NCI-H2107 treated with DMSO at 0.1 percent for 48 hours (cell line): ENCODE measurements at regions not wholly inside any gene's neighbourhood (a gene's known extent, or its start where the extent isn't known, plus 50 kb on each side); places are given as distances from the start of the nearest gene placed in this dataset.
"Not testable (repeated sequence)": the region's sequence is repeated elsewhere in the genome, so short reads cannot be mapped to it uniquely, and the experiment has no call there.

Experiments used
- DNase-seq: peaks from one replicate; lab custom pipeline; 2025; ENCODE audit not compliant: unreplicated experiment; lab: John Stamatoyannopoulos, UW

- no peak for DNase-seq
Observed at GRCh38 chr4:12124138-12124537, 695.4 kb upstream of the HS3ST1 start.

GRCh38 chr4:12123707-12124106 is 695.0 kb upstream of the HS3ST1 start:
- no peak for DNase-seq

- no peak for DNase-seq
Observed at GRCh38 chr4:12122316-12122715, 693.6 kb upstream of the HS3ST1 start.

GRCh38 chr4:12120968-12121367 is 692.3 kb upstream of the HS3ST1 start:
- DNase-seq: no peak

- no peak for DNase-seq
Observed at GRCh38 chr4:12118651-12119213, 690.0 kb upstream of the HS3ST1 start.

- DNase-seq: no peak
Observed at GRCh38 chr4:12116009-12116552, 687.4 kb upstream of the HS3ST1 start.

GRCh38 chr4:12110627-12111026 is 681.9 kb upstream of the HS3ST1 start:
- DNase-seq: no peak

- DNase-seq: not testable (repeated sequence)
Observed at GRCh38 chr4:12109056-12109455, 680.4 kb upstream of the HS3ST1 start.

GRCh38 chr4:12105519-12105918 is 676.8 kb upstream of the HS3ST1 start:
- no peak for DNase-seq

GRCh38 chr4:12089920-12090319 is 661.2 kb upstream of the HS3ST1 start:
- DNase-seq: not testable (repeated sequence)

- no peak for DNase-seq
Observed at GRCh38 chr4:12084690-12085089, 656.0 kb upstream of the HS3ST1 start.

GRCh38 chr4:12071316-12071715 is 642.6 kb upstream of the HS3ST1 start:
- no peak for DNase-seq

- DNase-seq: no peak
Observed at GRCh38 chr4:12053966-12054365, 625.3 kb upstream of the HS3ST1 start.

- no peak for DNase-seq
Observed at GRCh38 chr4:12053556-12053955, 624.9 kb upstream of the HS3ST1 start.

GRCh38 chr4:12050357-12050756 is 621.7 kb upstream of the HS3ST1 start:
- no peak for DNase-seq

GRCh38 chr4:12042818-12043217 is 614.1 kb upstream of the HS3ST1 start:
- no peak for DNase-seq

- no peak for DNase-seq
Observed at GRCh38 chr4:12041828-12042227, 613.1 kb upstream of the HS3ST1 start.

- no peak for DNase-seq
Observed at GRCh38 chr4:12036450-12036849, 607.8 kb upstream of the HS3ST1 start.

- DNase-seq: no peak
Observed at GRCh38 chr4:12028258-12028657, 599.6 kb upstream of the HS3ST1 start.

GRCh38 chr4:12022409-12022808 is 593.7 kb upstream of the HS3ST1 start:
- no peak for DNase-seq

GRCh38 chr4:12016729-12017128 is 588.0 kb upstream of the HS3ST1 start:
- DNase-seq: no peak

GRCh38 chr4:12005471-12005870 is 576.8 kb upstream of the HS3ST1 start:
- no peak for DNase-seq

GRCh38 chr4:11996581-11996980 is 567.9 kb upstream of the HS3ST1 start:
- DNase-seq: not testable (repeated sequence)
